Tibial nerve (tissue), 4 donors: ENCODE measurements at regions not wholly inside any gene's neighbourhood (a gene's known extent, or its start where the extent isn't known, plus 50 kb on each side); places are given as distances from the start of the nearest gene placed in this dataset.

Experiments
- DNase-seq, 2 donors: peaks; one replicate each; pipeline ENCODE4 v3.0.0-alpha.2; 2019; ENCODE audit warnings: low spot score in 2 of 2
- H3K27ac ChIP-seq, 4 donors: fragments of 200-600 bp; sonication (generic) in 3 of 4; one replicate each; pipeline ENCODE4 v1.5.1; 2017 to 2019; ENCODE audit warnings: mild to moderate bottlenecking in 1 of 4
- H3K27me3 ChIP-seq, 2 donors: fragments of 200-600 bp; sonication (generic) in 1 of 2; one replicate each; pipeline versions ENCODE4 v1.5.1 to v1.6.0; 2017 to 2019
- H3K36me3 ChIP-seq, 3 donors: fragments of 200-600 bp; sonication (generic); one replicate each; pipeline ENCODE4 v1.5.1; 2018 to 2019
- H3K4me1 ChIP-seq, 4 donors: fragments of 200-600 bp; sonication (generic) in 3 of 4; one replicate each; pipeline ENCODE4 v1.5.1; 2017 to 2019
- H3K4me3 ChIP-seq, 4 donors: fragments of 200-600 bp; sonication (generic) in 3 of 4; one replicate each; pipeline ENCODE4 v1.5.1; 2017 to 2019; ENCODE audit warnings: mild to moderate bottlenecking in 1 of 4, moderate library complexity in 1 of 4
- H3K9me3 ChIP-seq, 4 donors: fragments of 200-600 bp; sonication (generic) in 3 of 4; one replicate each; pipeline ENCODE4 v1.5.1; 2017 to 2019
- EP300 ChIP-seq, 2 donors: sonication (generic); formaldehyde crosslinking; IDR thresholded peaks; one replicate each; pipeline ENCODE4 v1.6.1; 2017; ENCODE audit warnings: antibody characterized with exemption in 2 of 2, mild to moderate bottlenecking in 1 of 2
- POLR2A ChIP-seq, 2 donors: fragments of 450-650 bp; IDR thresholded peaks; one replicate each; pipeline ENCODE4 v1.6.1; 2017; ENCODE audit warnings: antibody characterized with exemption in 2 of 2, mild to moderate bottlenecking in 2 of 2, moderate library complexity in 2 of 2
- whole genome bisulfite sequencing, 2 donors: methylation state at CpG; one replicate each; pipeline ENCODE4 v1.1.5; 2018; 5-methylcytosine and 5-hydroxymethylcytosine counted together
- TF ChIP-seq, protein P1 (sequence below), 5 experiments: fragments of 200-600 bp in 3 of 5; fragments of 450-650 bp in 2 of 5; sonication (generic) in 3 of 5; IDR thresholded peaks; one replicate each; pipeline ENCODE4 v1.5.1; 2016 to 2019; ENCODE audit warnings: antibody characterized with exemption in 5 of 5, mild to moderate bottlenecking in 3 of 5, moderate library complexity in 2 of 5

DNA sequence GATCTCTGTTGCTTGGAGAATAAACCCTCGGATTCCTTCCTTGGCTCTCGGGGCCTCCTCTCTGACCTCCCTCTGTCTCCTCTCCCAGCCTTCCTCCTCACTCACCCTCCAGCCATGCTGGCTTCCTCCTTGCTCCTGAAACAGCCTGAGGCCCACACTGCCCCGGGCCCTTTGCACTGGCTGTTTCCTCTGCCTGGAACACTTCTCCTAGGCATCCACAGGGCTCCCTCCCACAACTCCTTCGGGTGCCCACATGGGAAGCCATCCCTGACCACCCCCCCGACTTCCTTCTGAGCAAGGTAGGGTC is 87.7 kb downstream of the CEBPB start:
- no peaks in the 10 kb centered on the region for H3K9me3 ChIP-seq
- TF ChIP-seq, protein P1, sequence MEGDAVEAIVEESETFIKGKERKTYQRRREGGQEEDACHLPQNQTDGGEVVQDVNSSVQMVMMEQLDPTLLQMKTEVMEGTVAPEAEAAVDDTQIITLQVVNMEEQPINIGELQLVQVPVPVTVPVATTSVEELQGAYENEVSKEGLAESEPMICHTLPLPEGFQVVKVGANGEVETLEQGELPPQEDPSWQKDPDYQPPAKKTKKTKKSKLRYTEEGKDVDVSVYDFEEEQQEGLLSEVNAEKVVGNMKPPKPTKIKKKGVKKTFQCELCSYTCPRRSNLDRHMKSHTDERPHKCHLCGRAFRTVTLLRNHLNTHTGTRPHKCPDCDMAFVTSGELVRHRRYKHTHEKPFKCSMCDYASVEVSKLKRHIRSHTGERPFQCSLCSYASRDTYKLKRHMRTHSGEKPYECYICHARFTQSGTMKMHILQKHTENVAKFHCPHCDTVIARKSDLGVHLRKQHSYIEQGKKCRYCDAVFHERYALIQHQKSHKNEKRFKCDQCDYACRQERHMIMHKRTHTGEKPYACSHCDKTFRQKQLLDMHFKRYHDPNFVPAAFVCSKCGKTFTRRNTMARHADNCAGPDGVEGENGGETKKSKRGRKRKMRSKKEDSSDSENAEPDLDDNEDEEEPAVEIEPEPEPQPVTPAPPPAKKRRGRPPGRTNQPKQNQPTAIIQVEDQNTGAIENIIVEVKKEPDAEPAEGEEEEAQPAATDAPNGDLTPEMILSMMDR (IDR thresholded peaks at IDR 0.05), result no peak
- TF ChIP-seq POLR2A (IDR thresholded peaks at IDR 0.05), result no peak
- TF ChIP-seq EP300 (IDR thresholded peaks at IDR 0.05), result no peak
- H3K27ac ChIP-seq, result peak overlapping the region; percentile 51 to 80 (median 68)
- peaks cover 0 to 73% (median 36%) of the 10 kb centered on the region in 4 donors for H3K4me1 ChIP-seq
- DNase-seq, result no peak
- WGBS, 2 donors, result 49 to 57% methylated on average over 5 of the region's 5 CpGs
- H3K27me3 ChIP-seq, result no peaks in the 10 kb centered on the region
- H3K36me3 ChIP-seq, result no peaks in the 10 kb centered on the region
- no peak overlapping the region for H3K4me3 ChIP-seq

DNA sequence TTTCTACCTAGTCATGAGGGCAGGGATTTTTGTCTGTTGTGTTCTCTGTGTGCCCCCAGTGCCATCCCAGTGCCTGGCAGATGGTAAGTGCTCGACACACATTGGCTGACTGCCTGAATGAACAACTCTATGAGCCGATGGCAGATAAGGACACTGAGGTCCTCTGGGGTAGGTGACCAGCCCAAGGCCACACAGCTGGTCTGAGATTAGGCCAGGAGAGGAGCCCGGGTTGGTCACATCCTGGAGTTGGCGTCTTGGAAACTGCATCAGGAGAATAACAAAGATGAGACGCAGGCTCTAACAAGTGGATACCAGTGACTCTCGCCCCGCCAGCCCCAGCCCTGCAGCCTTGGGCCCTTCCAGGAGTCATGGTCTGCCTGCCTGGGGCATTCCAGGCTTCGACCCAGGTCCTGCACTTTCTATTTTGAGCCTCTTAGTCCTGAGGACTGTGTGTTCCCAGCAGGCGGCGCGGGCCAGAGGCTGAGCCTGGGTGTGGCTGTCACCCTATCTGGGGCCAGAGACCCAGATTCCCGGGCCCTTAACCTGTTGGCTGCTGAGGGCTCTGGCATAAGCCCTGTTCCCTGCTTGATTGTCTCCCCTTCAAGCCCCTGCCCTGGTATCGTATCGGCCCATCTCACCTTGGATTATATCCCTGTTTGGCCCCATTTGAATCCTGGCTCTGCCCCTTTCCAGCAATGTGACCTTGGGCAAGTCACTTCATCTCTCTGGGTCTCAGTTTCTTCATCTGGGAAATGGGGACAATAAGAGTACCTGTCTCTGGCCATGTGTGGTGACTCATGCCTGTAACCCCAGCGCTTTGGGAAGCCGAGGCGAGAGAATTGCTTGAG is 88.3 kb downstream of the CEBPB start:
- Histone ChIP-seq H3K4me3 (no peak overlapping the region), H3K9me3 (no peaks in the 10 kb centered on the region), H3K36me3 (no peaks in the 10 kb centered on the region), H3K27me3 (no peaks in the 10 kb centered on the region), H3K27ac (peak overlapping the region; percentile 51 to 80 (median 68)), H3K4me1 (peaks cover 0 to 73% (median 37%) of the 10 kb centered on the region in 4 donors)
- TF ChIP-seq EP300 (IDR thresholded peaks at IDR 0.05) (peak; percentile 37 to 86), POLR2A (IDR thresholded peaks at IDR 0.05) (no peak)
- TF ChIP-seq, protein P1 (IDR thresholded peaks at IDR 0.05), result peak in 3 of 5 experiments; percentile 25 to 67 (median 56)
- peak; percentile 73 for DNase-seq
- WGBS, 2 donors, result 66 to 70% methylated on average over 11 to 17 of the region's 17 CpGs

DNA sequence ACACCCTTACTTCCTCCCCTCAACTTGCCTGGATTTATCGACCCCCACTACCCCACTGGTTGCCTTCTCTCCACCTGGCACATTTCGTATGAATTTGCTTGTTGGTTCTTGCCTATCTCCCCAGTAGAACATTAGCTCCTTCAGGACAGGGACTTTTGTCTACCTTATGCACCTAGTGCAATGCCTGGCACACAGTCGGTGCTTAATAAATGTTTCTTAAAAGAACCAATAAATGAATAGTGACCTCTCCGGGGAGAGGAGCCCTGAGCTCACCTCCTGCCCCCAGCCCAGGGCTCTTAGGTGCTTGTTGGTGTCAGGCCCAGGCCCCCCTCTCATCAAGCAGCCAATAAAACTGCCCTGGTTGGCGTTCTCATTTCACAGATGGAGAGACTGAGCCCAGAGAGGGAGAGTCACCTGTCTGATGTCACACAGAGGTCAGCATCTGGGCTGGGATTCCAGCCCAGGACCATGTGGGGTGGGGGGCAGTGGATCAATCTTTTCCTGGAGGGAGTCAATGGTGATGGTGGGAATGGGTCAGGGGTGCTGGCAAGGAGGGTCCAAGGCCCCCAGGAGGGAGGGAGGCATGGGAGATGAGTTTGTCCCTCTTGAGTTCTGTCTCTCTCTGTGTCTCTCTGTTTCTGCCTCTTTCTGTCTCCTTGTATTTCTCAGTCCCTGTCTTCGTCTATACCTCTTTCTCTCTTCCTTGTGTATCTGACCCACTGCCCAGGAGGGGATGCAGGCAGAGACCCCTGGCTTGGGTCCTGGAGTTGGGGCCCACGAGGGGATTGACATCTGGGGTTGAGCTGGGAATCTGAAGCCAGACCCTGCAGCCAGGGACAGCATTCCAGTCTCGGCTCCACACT is 89.6 kb downstream of the CEBPB start:
- Histone ChIP-seq H3K4me3 (no peak overlapping the region), H3K36me3 (no peaks in the 10 kb centered on the region), H3K27ac (peak overlapping the region in 2 of 4 donors; percentile 77 to 80), H3K27me3 (no peaks in the 10 kb centered on the region), H3K9me3 (no peaks in the 10 kb centered on the region), H3K4me1 (peaks cover 0 to 78% (median 48%) of the 10 kb centered on the region in 4 donors)
- TF ChIP-seq, protein P1 (IDR thresholded peaks at IDR 0.05), result no peak
- TF ChIP-seq EP300 (IDR thresholded peaks at IDR 0.05) (no peak), POLR2A (IDR thresholded peaks at IDR 0.05) (no peak)
- no peak for DNase-seq
- 71 to 74% methylated on average over 8 of the region's 8 CpGs for WGBS, 2 donors

DNA sequence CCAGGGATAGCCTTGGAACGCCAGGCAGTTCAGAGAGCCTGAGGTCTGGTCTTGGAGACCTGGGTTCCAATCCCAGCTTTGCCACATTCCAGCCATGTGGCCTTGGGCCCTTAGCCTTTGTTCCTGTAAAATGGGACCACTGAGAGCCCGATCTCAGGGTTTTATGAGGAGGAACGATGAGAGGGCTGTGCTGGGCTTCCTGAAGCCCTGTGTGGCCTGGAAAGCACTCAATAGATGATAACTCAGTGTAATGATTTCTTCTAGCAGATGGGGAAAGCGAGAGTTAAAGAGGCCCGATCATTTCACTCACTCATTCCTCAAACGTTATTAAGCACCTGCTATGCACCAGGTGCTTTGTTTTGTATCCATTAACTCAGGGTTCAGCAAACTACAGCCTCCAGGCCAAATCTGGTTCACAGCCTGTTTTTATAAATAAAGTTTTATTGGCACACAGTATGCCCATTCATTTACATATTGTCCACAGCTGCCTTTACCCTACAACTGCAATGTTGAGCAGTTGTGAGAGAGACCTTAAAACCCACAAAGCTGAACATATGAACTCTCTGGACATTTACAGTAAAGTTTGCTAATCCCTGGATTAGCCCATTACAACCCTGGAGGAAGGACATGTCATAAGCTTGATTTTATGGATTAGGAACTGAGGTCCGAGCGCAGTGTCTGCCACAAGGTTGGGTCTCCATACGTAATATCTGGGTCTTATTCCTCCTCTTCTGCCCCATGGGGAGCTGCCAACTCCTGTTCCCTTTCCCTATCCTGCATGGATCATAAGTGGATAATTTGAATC is 90.4 kb downstream of the CEBPB start:
- Histone ChIP-seq H3K4me1 (peaks cover 0 to 84% (median 56%) of the 10 kb centered on the region in 4 donors), H3K9me3 (no peaks in the 10 kb centered on the region), H3K36me3 (no peaks in the 10 kb centered on the region), H3K27me3 (no peaks in the 10 kb centered on the region), H3K4me3 (no peak overlapping the region), H3K27ac (peak overlapping the region in 2 of 4 donors; percentile 7 to 47)
- 85 to 93% methylated on average over 8 to 9 of the region's 9 CpGs for WGBS, 2 donors
- TF ChIP-seq POLR2A (IDR thresholded peaks at IDR 0.05), result no peak
- no peak for TF ChIP-seq EP300 (IDR thresholded peaks at IDR 0.05)
- TF ChIP-seq, protein P1 (IDR thresholded peaks at IDR 0.05), result no peak
- DNase-seq, result no peak
